Gastroesophageal sphincter (tissue), 4 donors: ENCODE measurements at regions not wholly inside any gene's neighbourhood (a gene's known extent, or its start where the extent isn't known, plus 50 kb on each side); places are given as distances from the start of the nearest gene placed in this dataset.

ENCODE experiments used
- ATAC-seq: fragments of 150-250 bp; one replicate; pipeline ENCODE4 v1.9.1; 2016; ENCODE audit warnings: mild to moderate bottlenecking, moderate library complexity
- H3K27ac ChIP-seq, 4 donors: fragments of 200-600 bp; sonication (generic) in 3 of 4; 1 replicate in 3 of 4; 2 replicates in 1 of 4; pipeline ENCODE4 v1.5.1; 2016 to 2019
- H3K27me3 ChIP-seq: fragments of 200-600 bp; sonication (generic); one replicate; pipeline ENCODE4 v1.5.1; 2019
- H3K36me3 ChIP-seq, 2 donors: fragments of 200-600 bp; sonication (generic); one replicate each; pipeline ENCODE4 v1.5.1; 2019; ENCODE audit warnings: control low read depth in 1 of 2
- H3K4me1 ChIP-seq, 3 donors: fragments of 200-600 bp; sonication (generic); 1 replicate in 2 of 3; 2 replicates in 1 of 3; pipeline ENCODE4 v1.5.1; 2016 to 2019; ENCODE audit warnings: control low read depth in 2 of 3
- H3K4me3 ChIP-seq, 2 donors: fragments of 200-600 bp; sonication (generic); one replicate each; pipeline ENCODE4 v1.5.1; 2019; ENCODE audit warnings: mild to moderate bottlenecking in 1 of 2, moderate library complexity in 1 of 2
- H3K9me3 ChIP-seq, 3 donors: fragments of 200-600 bp; sonication (generic); one replicate each; pipeline ENCODE4 v1.5.1; 2017 to 2019; ENCODE audit warnings: control low read depth in 2 of 3
- CTCF ChIP-seq, 4 experiments: fragments of 200-600 bp in 2 of 4; fragments of 450-650 bp in 2 of 4; sonication (generic) in 1 of 4; IDR thresholded peaks; one replicate each; pipeline ENCODE4 v1.5.1; 2017 to 2019; ENCODE audit warnings: antibody characterized with exemption in 4 of 4, mild to moderate bottlenecking in 2 of 4, moderate library complexity in 2 of 4
- EP300 ChIP-seq: sonication (generic); formaldehyde crosslinking; IDR thresholded peaks from one replicate; pipeline ENCODE4 v1.6.1; 2017; ENCODE audit warnings: antibody characterized with exemption, mild to moderate bottlenecking
- POLR2A ChIP-seq, 2 donors: fragments of 450-650 bp; IDR thresholded peaks; one replicate each; pipeline ENCODE4 v1.6.1; 2017; ENCODE audit warnings: antibody characterized with exemption in 2 of 2, mild to moderate bottlenecking in 2 of 2, moderate library complexity in 1 of 2
- POLR2AphosphoS5 ChIP-seq: sonication (generic); formaldehyde crosslinking; IDR thresholded peaks from one replicate; pipeline ENCODE4 v1.6.1; 2017; ENCODE audit warnings: antibody characterized with exemption
- WGBS, 2 donors: methylation state at CpG; one replicate each; pipeline ENCODE4 v1.1.5; 2018; ENCODE audit warnings: low coverage in 1 of 2; 5-methylcytosine and 5-hydroxymethylcytosine counted together

- no peaks in the 10 kb centered on the region for H3K9me3 ChIP-seq
- WGBS, 2 donors = 100% methylated on average over 1 of the region's 15 CpGs; no CpG with 5 or more reads in 1 of the 2 donors
- H3K4me3 ChIP-seq = no peak overlapping the region
- H3K27ac ChIP-seq = no peak overlapping the region
- no peak for TF ChIP-seq EP300
- no peak for TF ChIP-seq POLR2A (IDR thresholded peaks at IDR 0.05)
- TF ChIP-seq POLR2AphosphoS5 = no peak
- no peak for TF ChIP-seq CTCF (IDR thresholded peaks at IDR 0.05)
- ATAC-seq = no peak
- H3K4me1 ChIP-seq = peaks cover 0 to 10% (median 0%) of the 10 kb centered on the region in 3 donors
- H3K36me3 ChIP-seq = no peaks in the 10 kb centered on the region
- peaks cover 75% of the 10 kb centered on the region for H3K27me3 ChIP-seq
These were observed 75.0 kb upstream of the FGF3 start for GRCh38 chr11:69894181-69894611.

GRCh38 chr11:69894648-69895047 is 75.4 kb upstream of the FGF3 start:
- Histone ChIP-seq H3K27me3 (peaks cover 73% of the 10 kb centered on the region), H3K36me3 (no peaks in the 10 kb centered on the region), H3K9me3 (no peaks in the 10 kb centered on the region), H3K27ac (no peak overlapping the region), H3K4me1 (peaks cover 0 to 10% (median 0%) of the 10 kb centered on the region in 3 donors), H3K4me3 (no peak overlapping the region)
- ATAC-seq = no peak
- WGBS, 2 donors = 84 to 86% methylated on average over 4 of the region's 8 CpGs
- TF ChIP-seq POLR2AphosphoS5 = no peak
- no peak for TF ChIP-seq CTCF (IDR thresholded peaks at IDR 0.05)
- TF ChIP-seq POLR2A (IDR thresholded peaks at IDR 0.05) = no peak
- TF ChIP-seq EP300 = no peak

- Histone ChIP-seq H3K27me3 (peaks cover 58% of the 10 kb centered on the region), H3K27ac (no peak overlapping the region), H3K9me3 (no peaks in the 10 kb centered on the region), H3K4me3 (no peak overlapping the region), H3K36me3 (no peaks in the 10 kb centered on the region), H3K4me1 (peaks cover 0 to 19% (median 0%) of the 10 kb centered on the region in 3 donors)
- no peak for TF ChIP-seq POLR2A (IDR thresholded peaks at IDR 0.05)
- TF ChIP-seq POLR2AphosphoS5 = no peak
- TF ChIP-seq EP300 = no peak
- no peak for TF ChIP-seq CTCF (IDR thresholded peaks at IDR 0.05)
- no peak for ATAC-seq
These were observed 77.0 kb upstream of the FGF3 start for GRCh38 chr11:69896250-69896649.

GRCh38 chr11:69898123-69898522 is 78.9 kb upstream of the FGF3 start:
- WGBS, 2 donors = 83% methylated on average over 3 of the region's 4 CpGs; no CpG with 5 or more reads in 1 of the 2 donors

More at GRCh38 chr11:69898123-69898522, 78.9 kb upstream of the FGF3 start:
- Histone ChIP-seq H3K9me3 (no peaks in the 10 kb centered on the region), H3K36me3 (no peaks in the 10 kb centered on the region), H3K27me3 (peaks cover 41% of the 10 kb centered on the region), H3K27ac (no peak overlapping the region), H3K4me1 (peaks cover 0 to 9% (median 0%) of the 10 kb centered on the region in 3 donors), H3K4me3 (no peak overlapping the region)
- ATAC-seq = no peak
- no peak for TF ChIP-seq EP300
- TF ChIP-seq CTCF (IDR thresholded peaks at IDR 0.05) = no peak
- TF ChIP-seq POLR2AphosphoS5 = no peak
- no peak for TF ChIP-seq POLR2A (IDR thresholded peaks at IDR 0.05)
